ENCODE measurements at regions not wholly inside any gene's neighbourhood (a gene's known extent, or its start where the extent isn't known, plus 50 kb on each side); places are given as distances from the start of the nearest gene placed in this dataset.
"Not testable (repeated sequence)": the region's sequence is repeated elsewhere in the genome, so short reads cannot be mapped to it uniquely, and the experiment has no call there.

- no peak for DNase-seq
Measured at GRCh38 chr18:44569391-44570055, 111.2 kb upstream of the SETBP1 start.

GRCh38 chr18:44579028-44579702 lies 101.5 kb upstream of the SETBP1 start:
- DNase-seq: no peak

GRCh38 chr18:44579745-44580144 lies 100.9 kb upstream of the SETBP1 start:
- DNase-seq: no peak

GRCh38 chr18:44580159-44580558 lies 100.5 kb upstream of the SETBP1 start:
- no peak for DNase-seq

GRCh38 chr18:44580782-44581181 lies 99.9 kb upstream of the SETBP1 start:
- not testable (repeated sequence) for DNase-seq

GRCh38 chr18:44582456-44582855 lies 98.2 kb upstream of the SETBP1 start:
- DNase-seq: no peak

GRCh38 chr18:44584900-44585299 lies 95.8 kb upstream of the SETBP1 start:
- no peak for DNase-seq

GRCh38 chr18:44586782-44587524 lies 93.7 kb upstream of the SETBP1 start:
- no peak for DNase-seq

GRCh38 chr18:44588508-44588907 lies 92.2 kb upstream of the SETBP1 start:
- DNase-seq: no peak

- no peak for DNase-seq
Measured at GRCh38 chr18:44589693-44590355, 90.9 kb upstream of the SETBP1 start.

GRCh38 chr18:44590956-44591670 lies 89.6 kb upstream of the SETBP1 start:
- DNase-seq: no peak

GRCh38 chr18:44592639-44593038 lies 88.0 kb upstream of the SETBP1 start:
- no peak for DNase-seq

GRCh38 chr18:44594799-44595467 lies 85.8 kb upstream of the SETBP1 start:
- no peak for DNase-seq

GRCh38 chr18:44597797-44598196 lies 82.9 kb upstream of the SETBP1 start:
- no peak for DNase-seq

GRCh38 chr18:44598514-44598913 lies 82.2 kb upstream of the SETBP1 start:
- no peak for DNase-seq

- no peak for DNase-seq
Measured at GRCh38 chr18:44599412-44599811, 81.3 kb upstream of the SETBP1 start.

- no peak for DNase-seq
Measured at GRCh38 chr18:44601447-44601846, 79.2 kb upstream of the SETBP1 start.

GRCh38 chr18:44602380-44602779 lies 78.3 kb upstream of the SETBP1 start:
- DNase-seq: no peak

GRCh38 chr18:44602845-44603244 lies 77.8 kb upstream of the SETBP1 start:
- no peak for DNase-seq

GRCh38 chr18:44609181-44609941 lies 71.3 kb upstream of the SETBP1 start:
- no peak for DNase-seq

- no peak for DNase-seq
Measured at GRCh38 chr18:44620812-44621211, 59.9 kb upstream of the SETBP1 start.
